NB4 (cell line): ENCODE measurements at regions not wholly inside any gene's neighbourhood (a gene's known extent, or its start where the extent isn't known, plus 50 kb on each side); places are given as distances from the start of the nearest gene placed in this dataset.

Experiments
- CTCF ChIP-seq: IDR thresholded peaks from one replicate; pipeline ENCODE4 v1.5.1; 2012; ENCODE audit warnings: low read depth, low read length
- POLR2A ChIP-seq: IDR thresholded peaks from 2 replicates; pipeline ENCODE4 v1.6.1; 2011; ENCODE audit warnings: mild to moderate bottlenecking; ENCODE audit not compliant: insufficient read length; ENCODE audit errors: extremely low read depth

- TF ChIP-seq CTCF (no peak), POLR2A (no peak)
Measured at GRCh38 chr12:13597837-13598236, 383.6 kb downstream of the GRIN2B start.
